SK-N-SH (cell line): ENCODE measurements at regions not wholly inside any gene's neighbourhood (a gene's known extent, or its start where the extent isn't known, plus 50 kb on each side); places are given as distances from the start of the nearest gene placed in this dataset.

ENCODE experiments used
- CTCF ChIA-PET: fragments of 300-600, 350-600 bp; formaldehyde crosslinking; extraction: SDS; loops from one replicate; lab custom pipeline; 2021; lab: Yijun Ruan, JAX
- POLR2A ChIA-PET: fragments of 350-600 bp; sonication (Branson Sonifier 250); formaldehyde crosslinking; extraction: SDS; loops from one replicate; lab custom pipeline; 2020; ENCODE audit warnings: antibody characterized with exemption, inconsistent platforms; lab: Yijun Ruan, JAX
- DNase-seq: peaks from one replicate; pipeline ENCODE4 v3.0.0; 2012
- H2AFZ ChIP-seq: fragments of 200-600 bp; sonication (generic); 2 replicates; pipeline ENCODE4 v1.8.1; 2016; ENCODE audit warnings: antibody characterized with exemption, mild to moderate bottlenecking, low read depth
- H3F3A ChIP-seq: fragments of 200-600 bp; sonication (generic); replicated peaks from 2 replicates; pipeline ENCODE3; 2016; ENCODE audit warnings: antibody characterized with exemption, mild to moderate bottlenecking; ENCODE audit not compliant: insufficient read depth
- H3K27ac ChIP-seq, 2 experiments: fragments of 200-500 bp in 1 of 2; fragments of 200-600 bp in 1 of 2; sonication (Bioruptor generic) in 1 of 2; sonication (generic), shearing (Covaris generic) in 1 of 2; 2 replicates each; pipeline versions ENCODE4 v1.5.1 to v1.6.1; 2014 to 2016; ENCODE audit warnings: low read depth in 2 of 2, inconsistent platforms in 1 of 2, low read length in 1 of 2, mild to moderate bottlenecking in 1 of 2, mixed read lengths in 1 of 2
- H3K27me3 ChIP-seq: fragments of 200-600 bp; sonication (generic), shearing (Covaris generic); 2 replicates; pipeline ENCODE4 v1.6.1; 2016; ENCODE audit warnings: mixed run types; ENCODE audit not compliant: insufficient read depth
- H3K36me3 ChIP-seq, 2 experiments: fragments of 200-500 bp in 1 of 2; fragments of 200-600 bp in 1 of 2; sonication (Bioruptor generic) in 1 of 2; sonication (generic) in 1 of 2; replicated peaks in 1 of 2; 2 replicates each; pipeline versions ENCODE3 to v1.5.1; 2014 to 2016; ENCODE audit warnings: low read length in 1 of 2, mild to moderate bottlenecking in 1 of 2; ENCODE audit not compliant: insufficient read depth in 2 of 2, control insufficient read depth in 1 of 2
- H3K4me1 ChIP-seq, 2 experiments: fragments of 200-500 bp in 1 of 2; fragments of 200-600 bp in 1 of 2; sonication (Bioruptor generic) in 1 of 2; sonication (generic), shearing (Covaris generic) in 1 of 2; 2 replicates each; pipeline versions ENCODE4 v1.5.1 to v1.6.1; 2014 to 2016; ENCODE audit warnings: low read depth in 1 of 2, low read length in 1 of 2, mixed run types in 1 of 2; ENCODE audit not compliant: insufficient read depth in 2 of 2, control insufficient read depth in 1 of 2
- H3K4me2 ChIP-seq: fragments of 200-600 bp; sonication (generic), shearing (Covaris generic); 2 replicates; pipeline ENCODE4 v1.6.1; 2017; ENCODE audit warnings: mixed run types
- H3K4me3 ChIP-seq, 2 experiments: fragments of 200-500 bp in 1 of 2; fragments of 200-600 bp in 1 of 2; sonication (Bioruptor generic) in 1 of 2; sonication (generic), shearing (Covaris generic) in 1 of 2; 2 replicates each; pipeline versions ENCODE4 v1.5.1 to v1.8.1; 2014 to 2016; ENCODE audit warnings: low read depth in 2 of 2, inconsistent platforms in 1 of 2, low read length in 1 of 2, mild to moderate bottlenecking in 1 of 2, mixed read lengths in 1 of 2, moderate library complexity in 1 of 2
- H3K79me2 ChIP-seq: fragments of 200-600 bp; sonication (generic); 2 replicates; pipeline ENCODE4 v1.8.1; 2017; ENCODE audit warnings: mild to moderate bottlenecking; ENCODE audit not compliant: insufficient read depth
- H3K9ac ChIP-seq: fragments of 200-600 bp; sonication (generic); 2 replicates; pipeline ENCODE4 v1.6.1; 2017; ENCODE audit warnings: mixed run types
- H3K9me2 ChIP-seq: fragments of 200-600 bp; sonication (generic); 2 replicates; pipeline ENCODE4 v1.6.1; 2017; ENCODE audit warnings: mixed run types
- H3K9me3 ChIP-seq: fragments of 200-600 bp; sonication (generic); 2 replicates; pipeline ENCODE4 v1.6.1; 2017; ENCODE audit warnings: mixed run types, mild to moderate bottlenecking, moderate library complexity
- H4K20me1 ChIP-seq: fragments of 200-600 bp; sonication (generic); 2 replicates; pipeline ENCODE4 v1.6.1; 2017; ENCODE audit warnings: mild to moderate bottlenecking, mixed run types; ENCODE audit not compliant: insufficient read depth
- CHD2 ChIP-seq: fragments of 150-350 bp; IDR thresholded peaks from 2 replicates; pipeline ENCODE4 v1.6.1; 2018; ENCODE audit warnings: low read length; ENCODE audit not compliant: partially characterized antibody
- EZH2phosphoT487 ChIP-seq: fragments of 200-600 bp; sonication (generic); IDR thresholded peaks from 2 replicates; pipeline ENCODE4 v1.6.1; 2017; ENCODE audit warnings: low read depth, mixed run types, mild to moderate bottlenecking, antibody characterized with exemption, moderate library complexity, borderline replicate concordance
- FOXM1 ChIP-seq: IDR thresholded peaks from 2 replicates; pipeline ENCODE4 v1.4.0; 2012; ENCODE audit warnings: low read depth, mild to moderate bottlenecking
- GATA2 ChIP-seq: sonication (generic); formaldehyde crosslinking; IDR thresholded peaks from 2 replicates; pipeline ENCODE4 v1.5.0; 2020; ENCODE audit warnings: mild to moderate bottlenecking, missing genetic modification reagents
- JUND ChIP-seq: IDR thresholded peaks from 2 replicates; pipeline ENCODE4 v1.4.0; 2012
- MEF2A ChIP-seq: IDR thresholded peaks from 2 replicates; pipeline ENCODE4 v1.4.0; 2012; ENCODE audit warnings: low read depth, borderline replicate concordance
- NRF1 ChIP-seq: IDR thresholded peaks from 2 replicates; pipeline ENCODE4 v1.6.1; 2012; ENCODE audit warnings: low read depth, mild to moderate bottlenecking, low read length
- POLR2AphosphoS5 ChIP-seq: IDR thresholded peaks from 2 replicates; pipeline ENCODE4 v1.6.1; 2012; ENCODE audit warnings: low read depth, low read length
- RAD21 ChIP-seq: IDR thresholded peaks from 2 replicates; pipeline ENCODE4 v1.6.1; 2012; ENCODE audit warnings: mild to moderate bottlenecking, low read length
- RXRA ChIP-seq: IDR thresholded peaks from 2 replicates; pipeline ENCODE4 v1.4.0; 2012; ENCODE audit warnings: low read depth, mild to moderate bottlenecking, borderline replicate concordance
- SMC3 ChIP-seq: IDR thresholded peaks from 2 replicates; pipeline ENCODE4 v1.6.1; 2012; ENCODE audit warnings: low read depth, low read length, improper control_type of control experiment
- TAF1 ChIP-seq: IDR thresholded peaks from 2 replicates; pipeline ENCODE4 v1.6.1; 2012; ENCODE audit warnings: low read depth, mild to moderate bottlenecking, low read length, moderate library complexity, borderline replicate concordance
- TEAD4 ChIP-seq: IDR thresholded peaks from 2 replicates; pipeline ENCODE4 v1.4.0; 2012; ENCODE audit warnings: mild to moderate bottlenecking, borderline replicate concordance; ENCODE audit not compliant: insufficient read depth
- YY1 ChIP-seq: IDR thresholded peaks from 2 replicates; pipeline ENCODE4 v1.4.0; 2012; ENCODE audit warnings: low read depth, mild to moderate bottlenecking
- WGBS: methylation state at CpG from one replicate; pipeline ENCODE4 v1.1.6; 2017; ENCODE audit warnings: low lambda C conversion rate; 5-methylcytosine and 5-hydroxymethylcytosine counted together
- TF ChIP-seq, protein P1 (sequence below): fragments of 150-350 bp; IDR thresholded peaks from 2 replicates; pipeline ENCODE4 v1.6.1; 2017; ENCODE audit warnings: antibody characterized with exemption, low read length, low read depth, borderline replicate concordance
- TF ChIP-seq, protein P2 (sequence below): IDR thresholded peaks from 2 replicates; pipeline ENCODE4 v1.4.0; 2012; ENCODE audit warnings: low read depth
- TF ChIP-seq, protein P3 (sequence below): IDR thresholded peaks from 2 replicates; pipeline ENCODE4 v1.6.1; 2012; ENCODE audit warnings: mild to moderate bottlenecking, low read depth, low read length, moderate library complexity
- TF ChIP-seq, protein P4 (sequence below): IDR thresholded peaks from 2 replicates; pipeline ENCODE4 v1.4.0; 2012; ENCODE audit warnings: low read depth, borderline replicate concordance
- TF ChIP-seq, protein P5 (sequence below): IDR thresholded peaks from 2 replicates; pipeline ENCODE4; 2012

GRCh38 chrX:96052078-96052477, 632.6 kb upstream of the DIAPH2 start:
- Histone ChIP-seq H3K9ac (no peak overlapping the region), H3K9me2 (no peaks in the 10 kb centered on the region), H3K4me2 (no peak overlapping the region), H3K4me1 (no peaks in the 10 kb centered on the region), H3K4me3 (no peak overlapping the region), H3K36me3 (no peaks in the 10 kb centered on the region), H3F3A (no peaks in the 10 kb centered on the region), H3K27me3 (no peaks in the 10 kb centered on the region), H3K79me2 (no peaks in the 10 kb centered on the region), H2AFZ (no peak overlapping the region), H3K27ac (no peak overlapping the region), H3K9me3 (no peaks in the 10 kb centered on the region), H4K20me1 (no peaks in the 10 kb centered on the region)
- WGBS: 0% methylated on average over 2 of the region's 2 CpGs
- POLR2A ChIA-PET: no interaction called here
- CTCF ChIA-PET: no interaction called here
- no peak for DNase-seq
- no peak for TF ChIP-seq TEAD4
- TF ChIP-seq RAD21: no peak
- TF ChIP-seq, protein P1, sequence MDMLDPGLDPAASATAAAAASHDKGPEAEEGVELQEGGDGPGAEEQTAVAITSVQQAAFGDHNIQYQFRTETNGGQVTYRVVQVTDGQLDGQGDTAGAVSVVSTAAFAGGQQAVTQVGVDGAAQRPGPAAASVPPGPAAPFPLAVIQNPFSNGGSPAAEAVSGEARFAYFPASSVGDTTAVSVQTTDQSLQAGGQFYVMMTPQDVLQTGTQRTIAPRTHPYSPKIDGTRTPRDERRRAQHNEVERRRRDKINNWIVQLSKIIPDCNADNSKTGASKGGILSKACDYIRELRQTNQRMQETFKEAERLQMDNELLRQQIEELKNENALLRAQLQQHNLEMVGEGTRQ: no peak
- no peak for TF ChIP-seq NRF1
- no peak for TF ChIP-seq RXRA
- TF ChIP-seq POLR2AphosphoS5: no peak
- TF ChIP-seq MEF2A: no peak
- no peak for TF ChIP-seq JUND
- TF ChIP-seq, protein P2, sequence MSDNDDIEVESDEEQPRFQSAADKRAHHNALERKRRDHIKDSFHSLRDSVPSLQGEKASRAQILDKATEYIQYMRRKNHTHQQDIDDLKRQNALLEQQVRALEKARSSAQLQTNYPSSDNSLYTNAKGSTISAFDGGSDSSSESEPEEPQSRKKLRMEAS: no peak
- TF ChIP-seq, protein P3, sequence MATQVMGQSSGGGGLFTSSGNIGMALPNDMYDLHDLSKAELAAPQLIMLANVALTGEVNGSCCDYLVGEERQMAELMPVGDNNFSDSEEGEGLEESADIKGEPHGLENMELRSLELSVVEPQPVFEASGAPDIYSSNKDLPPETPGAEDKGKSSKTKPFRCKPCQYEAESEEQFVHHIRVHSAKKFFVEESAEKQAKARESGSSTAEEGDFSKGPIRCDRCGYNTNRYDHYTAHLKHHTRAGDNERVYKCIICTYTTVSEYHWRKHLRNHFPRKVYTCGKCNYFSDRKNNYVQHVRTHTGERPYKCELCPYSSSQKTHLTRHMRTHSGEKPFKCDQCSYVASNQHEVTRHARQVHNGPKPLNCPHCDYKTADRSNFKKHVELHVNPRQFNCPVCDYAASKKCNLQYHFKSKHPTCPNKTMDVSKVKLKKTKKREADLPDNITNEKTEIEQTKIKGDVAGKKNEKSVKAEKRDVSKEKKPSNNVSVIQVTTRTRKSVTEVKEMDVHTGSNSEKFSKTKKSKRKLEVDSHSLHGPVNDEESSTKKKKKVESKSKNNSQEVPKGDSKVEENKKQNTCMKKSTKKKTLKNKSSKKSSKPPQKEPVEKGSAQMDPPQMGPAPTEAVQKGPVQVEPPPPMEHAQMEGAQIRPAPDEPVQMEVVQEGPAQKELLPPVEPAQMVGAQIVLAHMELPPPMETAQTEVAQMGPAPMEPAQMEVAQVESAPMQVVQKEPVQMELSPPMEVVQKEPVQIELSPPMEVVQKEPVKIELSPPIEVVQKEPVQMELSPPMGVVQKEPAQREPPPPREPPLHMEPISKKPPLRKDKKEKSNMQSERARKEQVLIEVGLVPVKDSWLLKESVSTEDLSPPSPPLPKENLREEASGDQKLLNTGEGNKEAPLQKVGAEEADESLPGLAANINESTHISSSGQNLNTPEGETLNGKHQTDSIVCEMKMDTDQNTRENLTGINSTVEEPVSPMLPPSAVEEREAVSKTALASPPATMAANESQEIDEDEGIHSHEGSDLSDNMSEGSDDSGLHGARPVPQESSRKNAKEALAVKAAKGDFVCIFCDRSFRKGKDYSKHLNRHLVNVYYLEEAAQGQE: no peak
- no peak for TF ChIP-seq GATA2 (CRISPR knock-in tag)
- TF ChIP-seq TAF1: no peak
- no peak for TF ChIP-seq YY1
- no peak for TF ChIP-seq EZH2phosphoT487

DNA sequence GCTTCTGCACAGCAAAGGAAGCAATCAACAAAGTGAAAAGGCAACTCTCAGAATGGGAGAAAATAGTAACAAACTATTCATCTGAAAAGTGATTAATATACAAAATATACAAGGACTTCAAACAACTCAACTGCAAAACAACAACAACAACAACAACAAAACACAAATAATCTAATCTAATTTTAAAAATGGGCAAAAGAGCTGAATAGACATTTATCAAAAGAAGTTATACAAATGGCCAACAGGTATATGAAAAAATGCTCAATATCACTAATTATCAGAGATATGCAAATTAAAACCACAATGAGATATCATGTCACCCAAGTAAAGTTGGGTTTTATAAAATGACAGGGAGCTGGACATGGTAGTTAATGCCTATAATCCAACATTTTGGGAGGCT, 602.8 kb upstream of the DIAPH2 start:
- ChIA-PET CTCF (no interaction called here), POLR2A (no interaction called here)
- Histone ChIP-seq H3K9me3 (no peaks in the 10 kb centered on the region), H3K4me2 (no peak overlapping the region), H3K79me2 (no peaks in the 10 kb centered on the region), H3F3A (no peaks in the 10 kb centered on the region), H3K9me2 (no peaks in the 10 kb centered on the region), H3K27ac (no peak overlapping the region), H3K27me3 (no peaks in the 10 kb centered on the region), H2AFZ (no peak overlapping the region), H3K9ac (no peak overlapping the region), H3K4me3 (no peak overlapping the region), H3K36me3 (no peaks in the 10 kb centered on the region), H4K20me1 (no peaks in the 10 kb centered on the region), H3K4me1 (no peaks in the 10 kb centered on the region)
- TF ChIP-seq, protein P4, sequence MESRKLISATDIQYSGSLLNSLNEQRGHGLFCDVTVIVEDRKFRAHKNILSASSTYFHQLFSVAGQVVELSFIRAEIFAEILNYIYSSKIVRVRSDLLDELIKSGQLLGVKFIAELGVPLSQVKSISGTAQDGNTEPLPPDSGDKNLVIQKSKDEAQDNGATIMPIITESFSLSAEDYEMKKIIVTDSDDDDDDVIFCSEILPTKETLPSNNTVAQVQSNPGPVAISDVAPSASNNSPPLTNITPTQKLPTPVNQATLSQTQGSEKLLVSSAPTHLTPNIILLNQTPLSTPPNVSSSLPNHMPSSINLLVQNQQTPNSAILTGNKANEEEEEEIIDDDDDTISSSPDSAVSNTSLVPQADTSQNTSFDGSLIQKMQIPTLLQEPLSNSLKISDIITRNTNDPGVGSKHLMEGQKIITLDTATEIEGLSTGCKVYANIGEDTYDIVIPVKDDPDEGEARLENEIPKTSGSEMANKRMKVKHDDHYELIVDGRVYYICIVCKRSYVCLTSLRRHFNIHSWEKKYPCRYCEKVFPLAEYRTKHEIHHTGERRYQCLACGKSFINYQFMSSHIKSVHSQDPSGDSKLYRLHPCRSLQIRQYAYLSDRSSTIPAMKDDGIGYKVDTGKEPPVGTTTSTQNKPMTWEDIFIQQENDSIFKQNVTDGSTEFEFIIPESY: no peak
- TF ChIP-seq FOXM1: no peak
- TF ChIP-seq GATA2 (CRISPR knock-in tag): no peak
- TF ChIP-seq TAF1: no peak
- TF ChIP-seq RXRA: no peak
- TF ChIP-seq JUND: no peak
- TF ChIP-seq YY1: no peak
- TF ChIP-seq CHD2: no peak
- TF ChIP-seq, protein P2: no peak
- TF ChIP-seq, protein P5, sequence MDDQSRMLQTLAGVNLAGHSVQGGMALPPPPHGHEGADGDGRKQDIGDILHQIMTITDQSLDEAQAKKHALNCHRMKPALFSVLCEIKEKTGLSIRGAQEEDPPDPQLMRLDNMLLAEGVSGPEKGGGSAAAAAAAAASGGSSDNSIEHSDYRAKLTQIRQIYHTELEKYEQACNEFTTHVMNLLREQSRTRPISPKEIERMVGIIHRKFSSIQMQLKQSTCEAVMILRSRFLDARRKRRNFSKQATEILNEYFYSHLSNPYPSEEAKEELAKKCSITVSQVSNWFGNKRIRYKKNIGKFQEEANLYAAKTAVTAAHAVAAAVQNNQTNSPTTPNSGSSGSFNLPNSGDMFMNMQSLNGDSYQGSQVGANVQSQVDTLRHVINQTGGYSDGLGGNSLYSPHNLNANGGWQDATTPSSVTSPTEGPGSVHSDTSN: no peak
- TF ChIP-seq SMC3: no peak
- no peak for DNase-seq
